Rectal smooth muscle tissue (tissue), 1 donor: ENCODE measurements at regions not wholly inside any gene's neighbourhood (a gene's known extent, or its start where the extent isn't known, plus 50 kb on each side); places are given as distances from the start of the nearest gene placed in this dataset.

ENCODE experiments used
- H3K27ac ChIP-seq: one replicate; pipeline ENCODE4 v1.7.0; 2013; ENCODE audit warnings: low read depth, low read length, inconsistent platforms
- H3K27me3 ChIP-seq: one replicate; pipeline ENCODE4 v1.7.0; 2013; ENCODE audit warnings: low read length; ENCODE audit not compliant: control insufficient read depth, insufficient read depth
- H3K36me3 ChIP-seq: one replicate; pipeline ENCODE4 v1.7.0; 2013; ENCODE audit warnings: low read length; ENCODE audit not compliant: control insufficient read depth, insufficient read depth
- H3K4me1 ChIP-seq: one replicate; pipeline ENCODE4 v1.7.0; 2013; ENCODE audit warnings: low read length; ENCODE audit not compliant: control insufficient read depth, insufficient read depth
- H3K4me3 ChIP-seq: one replicate; pipeline ENCODE4 v1.7.0; 2013; ENCODE audit warnings: low read length
- H3K9ac ChIP-seq: one replicate; pipeline ENCODE4 v1.7.0; 2013; ENCODE audit warnings: low read length

GRCh38 chr14:100391724-100392123 lies 68.6 kb downstream of the SLC25A47 start:
- Histone ChIP-seq H3K36me3 (no peaks in the 10 kb centered on the region), H3K4me1 (no peaks in the 10 kb centered on the region), H3K27ac (no peak overlapping the region), H3K9ac (no peak overlapping the region), H3K27me3 (no peaks in the 10 kb centered on the region), H3K4me3 (no peak overlapping the region)

- Histone ChIP-seq H3K27ac (no peak overlapping the region), H3K4me1 (no peaks in the 10 kb centered on the region), H3K27me3 (no peaks in the 10 kb centered on the region), H3K36me3 (no peaks in the 10 kb centered on the region), H3K4me3 (no peak overlapping the region), H3K9ac (no peak overlapping the region)
Observed at GRCh38 chr14:100392356-100392755, 69.2 kb downstream of the SLC25A47 start.

GRCh38 chr14:100393362-100393761 lies 70.2 kb downstream of the SLC25A47 start:
- Histone ChIP-seq H3K9ac (no peak overlapping the region), H3K4me3 (no peak overlapping the region), H3K27ac (no peak overlapping the region), H3K4me1 (no peaks in the 10 kb centered on the region), H3K27me3 (no peaks in the 10 kb centered on the region), H3K36me3 (no peaks in the 10 kb centered on the region)

- Histone ChIP-seq H3K27me3 (no peaks in the 10 kb centered on the region), H3K27ac (no peak overlapping the region), H3K4me3 (no peak overlapping the region), H3K4me1 (no peaks in the 10 kb centered on the region), H3K36me3 (no peaks in the 10 kb centered on the region), H3K9ac (no peak overlapping the region)
Observed at GRCh38 chr14:100393906-100394732, 71.0 kb downstream of the SLC25A47 start.

- no peak overlapping the region for H3K27ac ChIP-seq
- no peaks in the 10 kb centered on the region for H3K27me3 ChIP-seq
- no peaks in the 10 kb centered on the region for H3K36me3 ChIP-seq
- H3K4me1 ChIP-seq: no peaks in the 10 kb centered on the region
- no peak overlapping the region for H3K4me3 ChIP-seq
- H3K9ac ChIP-seq: no peak overlapping the region
Observed at GRCh38 chr14:100394886-100395672, 71.9 kb downstream of the SLC25A47 start.

- H3K4me1 ChIP-seq: no peaks in the 10 kb centered on the region
- no peak overlapping the region for H3K9ac ChIP-seq
- no peaks in the 10 kb centered on the region for H3K27me3 ChIP-seq
- H3K4me3 ChIP-seq: no peak overlapping the region
- H3K27ac ChIP-seq: no peak overlapping the region
- no peaks in the 10 kb centered on the region for H3K36me3 ChIP-seq
Observed at GRCh38 chr14:100396266-100396795, 73.2 kb downstream of the SLC25A47 start.

GRCh38 chr14:100397005-100397404 lies 73.9 kb downstream of the SLC25A47 start:
- H3K27ac ChIP-seq: no peak overlapping the region

GRCh38 chr14:100398044-100398443 lies 74.9 kb downstream of the SLC25A47 start:
- Histone ChIP-seq H3K4me1 (no peaks in the 10 kb centered on the region), H3K4me3 (no peak overlapping the region), H3K27me3 (no peaks in the 10 kb centered on the region), H3K27ac (no peak overlapping the region), H3K36me3 (no peaks in the 10 kb centered on the region), H3K9ac (no peak overlapping the region)

More at GRCh38 chr14:100397005-100397404, 73.9 kb downstream of the SLC25A47 start:
- Histone ChIP-seq H3K4me1 (no peaks in the 10 kb centered on the region), H3K4me3 (no peak overlapping the region), H3K9ac (no peak overlapping the region), H3K36me3 (no peaks in the 10 kb centered on the region), H3K27me3 (no peaks in the 10 kb centered on the region)

- no peak overlapping the region for H3K4me3 ChIP-seq
- no peaks in the 10 kb centered on the region for H3K4me1 ChIP-seq
- no peak overlapping the region for H3K27ac ChIP-seq
- H3K27me3 ChIP-seq: no peaks in the 10 kb centered on the region
- H3K9ac ChIP-seq: no peak overlapping the region
- no peaks in the 10 kb centered on the region for H3K36me3 ChIP-seq
Observed at GRCh38 chr14:100399052-100399849, 76.1 kb downstream of the SLC25A47 start.

GRCh38 chr14:100400115-100400514 lies 77.0 kb downstream of the SLC25A47 start:
- H3K4me3 ChIP-seq: no peak overlapping the region
- H3K9ac ChIP-seq: no peak overlapping the region
- no peaks in the 10 kb centered on the region for H3K36me3 ChIP-seq
- no peaks in the 10 kb centered on the region for H3K27me3 ChIP-seq
- no peak overlapping the region for H3K27ac ChIP-seq
- no peaks in the 10 kb centered on the region for H3K4me1 ChIP-seq

GRCh38 chr14:100401031-100401692 lies 78.0 kb downstream of the SLC25A47 start:
- Histone ChIP-seq H3K27me3 (no peaks in the 10 kb centered on the region), H3K4me3 (no peak overlapping the region), H3K27ac (no peak overlapping the region), H3K36me3 (no peaks in the 10 kb centered on the region), H3K9ac (no peak overlapping the region), H3K4me1 (no peaks in the 10 kb centered on the region)
